ENCODE measurements at regions not wholly inside any gene's neighbourhood (a gene's known extent, or its start where the extent isn't known, plus 50 kb on each side); places are given as distances from the start of the nearest gene placed in this dataset.

DNA sequence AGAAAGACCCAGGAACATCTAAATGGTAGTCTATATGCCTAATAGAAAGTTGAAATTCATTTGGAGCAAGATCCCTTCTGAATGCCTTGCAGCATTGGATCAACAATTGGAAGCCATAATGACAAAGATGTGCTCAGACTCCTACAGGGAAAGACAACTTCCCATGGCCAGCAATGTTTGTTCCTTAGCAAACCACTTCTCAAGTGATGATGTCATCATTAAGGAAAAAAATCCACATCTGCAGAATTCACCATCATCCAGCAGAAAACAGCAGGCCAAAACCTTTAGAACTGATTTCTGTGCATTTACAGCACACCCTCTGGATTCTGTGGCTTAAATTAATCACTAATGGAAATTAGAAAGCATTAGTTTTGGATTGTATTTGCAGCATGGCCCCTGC, 82.4 kb upstream of the ZIC3 start:
- no peak for DNase-seq

DNA sequence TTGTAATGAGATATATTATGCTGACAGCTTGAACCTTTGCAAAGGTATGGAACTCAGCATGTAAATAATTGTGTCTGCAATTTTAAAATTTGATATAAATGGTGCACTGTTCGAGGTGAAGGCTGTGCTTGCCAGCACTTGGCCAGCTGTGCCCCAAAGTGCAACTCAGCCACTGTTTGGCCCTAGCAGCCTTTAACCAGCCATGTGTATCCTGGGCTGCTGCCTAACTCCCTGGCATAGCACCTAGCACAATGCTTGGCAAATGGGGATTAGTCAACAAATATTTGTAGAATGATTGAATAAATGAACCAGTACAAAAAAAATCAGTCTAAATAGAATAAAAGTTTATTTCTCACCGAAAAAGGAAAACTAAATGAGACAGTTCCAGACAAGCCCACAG, 83.8 kb upstream of the ZIC3 start:
- no peak for DNase-seq

DNA sequence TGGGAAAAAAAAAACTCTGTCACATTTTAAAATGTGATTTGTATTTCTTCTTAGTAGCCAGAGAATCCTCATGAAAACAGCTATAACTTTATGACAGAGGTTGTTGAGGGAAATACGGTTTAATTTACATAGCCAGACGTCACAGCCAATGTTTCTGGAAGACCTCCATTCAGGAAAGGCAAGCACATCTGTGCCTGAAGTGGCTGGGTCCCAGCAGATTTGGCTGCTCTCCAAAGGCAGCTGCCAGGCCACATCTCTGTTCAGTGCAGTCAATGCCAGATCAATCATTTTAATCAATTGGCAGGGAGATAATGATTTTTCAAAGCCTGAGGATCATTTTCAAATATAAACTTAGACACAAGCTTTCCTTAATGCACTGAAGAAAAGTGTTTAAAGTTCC, 86.5 kb upstream of the ZIC3 start:
- DNase-seq = no peak

DNA sequence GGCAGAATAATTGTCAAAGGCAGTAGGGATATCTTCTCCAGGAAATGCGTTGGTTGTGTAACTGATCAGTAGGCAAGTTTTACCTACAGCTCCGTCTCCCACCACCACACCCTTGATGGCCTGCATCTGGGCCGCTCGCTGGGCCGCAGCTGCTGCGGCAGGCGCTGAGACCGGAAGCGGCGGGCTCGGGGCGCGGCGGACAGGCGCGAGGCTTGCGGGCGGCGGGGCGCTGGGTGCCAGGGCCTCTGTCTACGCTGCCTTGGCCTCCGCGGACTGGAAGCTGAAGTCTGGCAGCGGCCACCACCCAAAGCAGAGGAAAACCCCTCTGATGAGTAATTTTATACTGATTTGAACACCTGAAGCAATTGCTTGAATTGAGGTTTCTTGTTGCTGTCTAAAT, 124.2 kb upstream of the ZIC3 start:
- DNase-seq = no peak

DNA sequence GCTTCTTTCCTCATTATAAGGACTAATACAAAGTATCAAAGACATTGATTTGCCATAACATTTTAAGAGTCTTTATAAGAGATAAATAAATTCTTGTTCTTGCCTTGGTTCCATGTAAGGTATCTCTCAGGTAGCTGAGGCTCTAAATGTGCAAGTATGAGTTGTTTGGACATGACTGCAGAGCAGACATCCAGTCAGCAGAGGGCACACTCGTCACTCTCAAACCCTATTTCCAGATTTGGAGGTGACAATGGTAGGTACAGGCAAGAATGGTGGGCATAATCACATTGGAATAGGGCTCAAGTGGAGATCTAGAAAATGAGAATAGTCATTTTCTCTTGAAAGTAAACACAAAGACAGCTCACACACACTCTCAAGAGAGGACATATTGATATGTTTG, 133.3 kb upstream of the ZIC3 start:
- DNase-seq = no peak

DNA sequence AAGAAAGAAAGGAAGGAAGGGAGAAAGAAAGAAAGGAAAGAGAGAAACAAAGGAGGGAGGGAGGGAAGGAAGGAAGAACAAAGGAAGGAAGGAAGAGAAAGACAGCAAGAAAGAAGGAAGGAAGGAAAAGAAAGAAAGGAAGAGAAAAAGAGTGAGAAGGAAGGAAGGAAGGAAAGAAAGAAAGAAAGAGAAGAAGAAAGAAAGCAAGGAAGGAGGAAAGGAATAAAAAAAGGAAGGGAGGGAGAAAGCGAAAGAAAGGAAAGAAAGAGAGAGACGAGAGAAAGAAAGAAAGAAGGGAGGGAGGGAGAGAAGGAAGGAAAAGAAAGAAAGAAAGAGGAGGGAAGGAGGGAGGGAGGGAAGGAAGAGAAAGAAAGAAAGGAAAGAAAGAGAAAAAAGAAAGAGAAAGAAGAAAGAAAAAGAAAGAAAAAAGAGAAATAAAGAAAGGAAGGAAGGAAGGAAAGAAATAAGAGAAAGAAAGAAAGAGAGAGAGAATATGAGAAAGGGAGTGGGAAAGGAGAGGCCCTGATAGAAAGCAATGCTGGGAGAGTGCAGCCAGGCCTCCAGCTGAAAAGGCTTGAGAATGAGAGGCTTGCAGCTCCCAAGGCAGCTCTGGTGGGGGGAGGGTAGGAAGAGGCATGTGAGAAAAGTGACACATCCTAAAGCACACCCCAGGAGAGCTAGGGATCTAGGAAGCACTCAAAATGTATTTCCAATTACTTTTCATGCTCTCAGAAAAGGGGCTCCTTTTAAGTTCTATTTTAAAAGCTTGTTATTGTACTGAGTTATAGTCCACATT, 134.0 kb upstream of the ZIC3 start:
- DNase-seq = no peak

DNA sequence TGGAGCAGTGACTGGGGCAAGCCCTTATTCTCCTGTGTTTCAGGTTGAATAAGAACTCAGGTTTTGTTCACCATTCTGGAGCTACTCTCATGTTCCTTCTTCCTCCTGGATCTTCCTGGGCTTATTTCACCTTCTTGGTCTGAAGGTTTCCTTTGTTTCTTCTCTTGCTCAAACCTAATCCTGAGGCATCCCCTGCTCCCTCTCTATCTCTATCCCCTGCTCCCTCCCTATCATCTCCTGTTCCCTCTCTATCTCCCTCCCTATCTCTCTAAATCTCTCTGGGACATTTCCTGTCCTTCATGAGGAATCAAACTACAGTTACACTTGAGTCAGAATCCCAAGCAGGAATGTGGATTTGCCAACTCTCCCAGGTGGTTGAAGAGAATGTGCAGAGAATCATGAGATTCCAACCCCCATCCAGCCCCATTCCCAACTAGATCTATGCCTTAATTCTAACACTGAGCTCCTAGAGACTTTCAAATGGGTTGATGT, 134.9 kb upstream of the ZIC3 start:
- no peak for DNase-seq

DNA sequence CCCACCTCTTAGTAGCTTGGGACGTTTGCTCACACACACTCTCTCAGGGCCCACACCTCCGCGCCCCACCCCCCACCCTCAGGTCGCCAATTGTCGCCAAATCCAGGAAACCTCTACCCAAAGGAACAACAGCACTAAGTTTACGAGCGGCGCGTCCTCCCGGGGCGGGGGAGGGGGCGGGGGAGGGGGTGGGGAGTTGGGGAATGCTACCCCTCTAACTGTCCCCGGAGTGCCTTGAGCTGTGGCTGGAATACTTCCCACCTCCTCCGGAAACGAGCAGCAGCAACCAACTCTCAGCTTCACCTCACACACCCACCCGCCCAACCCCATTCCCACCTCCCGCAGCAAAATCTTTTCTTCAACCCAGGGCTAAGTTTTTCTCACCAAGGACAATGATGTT, 135.6 kb upstream of the ZIC3 start:
- no peak for DNase-seq

DNA sequence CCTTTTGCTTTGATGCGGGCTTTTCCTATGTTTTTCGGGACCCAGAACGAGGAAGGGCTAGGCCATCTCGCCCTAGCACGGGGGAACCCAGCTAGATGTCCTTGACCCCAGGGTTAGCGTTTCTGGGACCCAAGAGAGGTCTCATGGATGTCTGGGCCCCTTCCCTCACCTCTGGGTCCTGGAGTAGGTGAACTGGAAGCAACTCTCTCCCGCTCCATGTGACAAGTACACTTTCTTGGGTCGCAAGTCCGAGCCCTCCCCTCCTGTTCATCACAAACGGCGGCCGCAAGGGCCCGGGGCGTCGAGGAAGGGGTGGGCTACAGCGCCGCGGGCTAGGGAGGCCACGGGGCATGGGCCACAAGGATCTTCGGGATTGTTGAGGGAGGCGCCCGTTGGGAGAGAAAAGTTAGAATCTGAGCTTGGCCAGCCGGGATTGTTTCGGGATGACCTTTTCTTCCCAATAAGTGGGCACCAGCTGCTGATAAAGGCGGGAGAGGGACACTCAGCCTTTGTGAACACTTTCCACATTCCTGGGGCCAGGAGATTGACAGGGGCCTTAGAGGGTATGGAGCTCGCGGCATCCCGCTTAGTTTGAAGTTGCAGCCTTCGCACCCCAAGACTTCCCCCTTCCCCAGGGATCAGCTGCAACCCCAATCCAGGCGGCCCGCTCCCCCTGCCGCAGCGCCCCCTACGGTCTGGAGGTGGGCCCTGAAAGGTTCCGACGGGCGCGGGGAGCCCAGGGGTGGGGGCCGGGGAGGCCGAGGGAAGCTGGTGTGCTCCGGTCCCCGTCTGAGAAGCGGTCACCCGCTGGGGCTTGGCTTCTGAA, 136.9 kb upstream of the ZIC3 start:
- no peak for DNase-seq

DNA sequence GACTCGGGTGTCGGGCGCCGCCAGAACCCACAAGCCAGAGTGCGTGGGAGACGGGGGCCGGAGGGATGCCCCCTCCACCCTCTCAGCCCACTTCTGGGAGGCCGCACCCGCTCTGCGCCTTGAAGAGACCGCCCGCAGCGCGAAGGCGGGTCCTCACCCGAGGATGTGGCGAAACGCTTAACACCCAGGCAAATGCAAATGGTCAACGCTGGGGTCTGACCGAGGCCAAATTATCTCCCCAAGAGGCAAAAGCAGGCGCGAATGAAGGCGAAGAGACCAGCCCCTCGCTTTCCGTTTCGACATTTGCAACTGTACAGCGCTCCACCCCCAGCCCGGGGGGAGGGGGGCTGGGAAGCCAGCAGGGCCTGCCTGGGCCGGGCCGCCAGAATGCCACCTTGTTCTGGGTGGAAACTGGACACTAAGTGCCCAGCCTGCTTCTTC, 137.7 kb upstream of the ZIC3 start:
- peak; percentile 55 for DNase-seq

DNA sequence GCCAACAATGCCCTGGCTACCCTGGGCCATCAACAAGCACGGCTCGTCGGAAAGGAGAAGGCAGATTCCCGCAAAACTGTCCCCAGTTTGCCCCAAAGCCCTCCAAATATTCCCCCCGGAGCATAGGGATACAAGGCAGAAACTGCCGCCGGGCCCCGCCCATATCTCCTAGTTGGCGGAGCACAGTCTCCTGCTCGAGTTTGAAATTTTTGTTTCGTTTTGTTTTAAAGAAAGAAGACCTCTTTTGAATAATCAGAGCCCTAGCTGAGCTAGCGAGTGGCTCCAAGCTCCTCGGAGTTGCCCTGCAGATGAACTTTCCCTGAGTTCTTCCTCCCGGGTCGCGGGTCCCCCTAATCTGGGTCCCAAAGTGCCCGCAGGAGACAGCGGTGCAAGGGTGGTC, 138.1 kb upstream of the ZIC3 start:
- DNase-seq = no peak

DNA sequence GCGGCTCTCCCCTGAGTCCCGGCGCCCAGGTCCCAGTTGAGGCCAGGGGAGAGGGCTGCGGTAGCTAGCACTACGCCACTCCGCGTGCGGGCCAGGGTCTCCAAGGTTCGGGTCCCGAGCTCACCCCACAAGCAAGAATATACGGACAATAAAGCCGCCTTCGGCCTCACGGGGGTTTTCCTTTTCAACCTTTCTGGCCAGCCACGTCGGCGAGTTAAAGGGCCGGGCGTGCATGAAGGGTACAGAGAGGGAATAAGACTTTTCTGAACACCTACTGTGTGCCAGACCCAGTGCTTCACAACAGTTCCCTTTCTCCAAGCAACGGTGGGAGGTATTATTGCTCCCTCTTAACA, 138.5 kb upstream of the ZIC3 start:
- DNase-seq = no peak

DNA sequence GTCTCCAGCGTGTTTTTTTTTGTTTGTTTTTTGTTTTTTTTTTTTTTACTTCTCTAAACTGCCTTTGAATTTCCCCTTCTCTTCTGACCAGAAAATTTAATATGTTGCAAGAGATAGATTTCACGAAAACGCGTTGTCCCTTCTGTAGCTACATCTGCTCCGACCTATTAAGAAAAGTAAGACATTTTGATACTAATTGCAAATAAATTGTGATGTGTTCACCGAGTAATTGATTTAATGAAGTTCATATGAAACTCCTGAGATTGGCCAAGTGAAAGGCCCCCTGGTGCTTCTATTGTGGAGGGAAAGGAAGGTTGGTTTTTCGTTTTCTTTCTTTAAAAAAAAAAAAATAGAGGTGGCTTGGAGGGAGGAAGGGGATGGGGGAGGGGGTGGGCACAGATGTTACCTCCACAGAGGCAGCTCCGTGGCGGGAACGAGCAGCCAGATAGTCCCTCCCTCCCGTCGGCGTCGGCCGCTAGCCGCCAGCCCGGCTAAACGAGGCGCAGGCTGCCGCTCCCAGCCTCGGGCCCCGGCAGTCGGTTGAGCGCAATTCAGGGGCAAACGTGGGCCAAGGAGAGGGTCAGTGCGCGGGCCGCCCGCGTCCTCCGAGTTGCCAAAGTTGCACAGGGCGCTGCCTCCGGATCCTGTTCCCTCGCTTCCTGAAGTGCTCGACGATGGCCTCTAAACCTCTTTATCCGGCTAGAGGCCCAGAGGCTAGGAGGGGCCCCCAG, 139.1 kb upstream of the ZIC3 start:
- DNase-seq = no peak

DNA sequence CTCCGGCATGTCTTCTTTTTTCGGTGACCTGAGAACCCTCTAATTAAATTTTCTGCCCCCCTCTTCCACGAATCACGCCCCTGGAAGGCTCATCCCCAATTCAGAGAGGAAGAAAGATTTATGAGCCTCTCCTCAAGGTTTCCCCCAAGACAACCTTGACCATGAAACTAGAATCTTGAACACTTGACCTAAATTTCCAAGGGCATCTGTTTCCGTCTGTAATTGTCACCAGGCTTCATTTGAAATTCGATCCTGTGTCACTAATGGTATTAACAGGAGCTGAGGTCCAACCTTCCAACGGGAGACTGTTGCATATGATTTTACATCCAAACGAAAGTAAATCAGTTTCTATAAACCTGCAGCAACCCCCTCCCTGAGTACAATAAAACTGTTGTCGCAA, 139.9 kb upstream of the ZIC3 start:
- DNase-seq = no peak

DNA sequence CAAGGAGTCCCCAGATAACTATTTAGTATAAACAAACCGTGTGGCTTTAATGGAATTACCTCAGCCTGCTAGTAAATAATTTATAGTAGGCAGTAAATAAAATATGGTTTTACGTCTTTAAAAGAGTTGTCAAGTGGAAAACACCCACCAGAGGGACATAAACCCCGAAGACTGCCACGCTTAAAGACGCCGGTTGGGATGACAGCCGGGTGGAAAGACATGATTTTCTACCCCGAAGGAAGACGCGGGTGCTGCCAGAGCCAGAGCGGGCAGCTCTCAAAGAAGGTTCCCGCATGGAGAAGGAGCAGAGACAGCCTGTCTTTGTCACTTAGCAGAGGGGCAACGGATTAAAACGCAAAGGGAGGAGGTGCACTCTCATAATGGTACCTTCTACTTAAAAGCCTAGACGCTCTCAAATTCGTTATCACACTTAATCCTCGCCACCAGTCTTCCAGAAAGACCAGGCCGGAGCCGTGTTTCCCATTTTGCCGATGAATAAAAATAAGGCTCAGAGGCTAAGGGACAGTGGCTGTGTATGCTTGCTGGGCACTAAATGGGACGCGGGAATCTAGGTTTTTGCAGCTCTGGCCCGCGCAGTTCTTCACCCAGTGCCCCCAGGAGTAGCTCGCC, 140.5 kb upstream of the ZIC3 start:
- DNase-seq = no peak

DNA sequence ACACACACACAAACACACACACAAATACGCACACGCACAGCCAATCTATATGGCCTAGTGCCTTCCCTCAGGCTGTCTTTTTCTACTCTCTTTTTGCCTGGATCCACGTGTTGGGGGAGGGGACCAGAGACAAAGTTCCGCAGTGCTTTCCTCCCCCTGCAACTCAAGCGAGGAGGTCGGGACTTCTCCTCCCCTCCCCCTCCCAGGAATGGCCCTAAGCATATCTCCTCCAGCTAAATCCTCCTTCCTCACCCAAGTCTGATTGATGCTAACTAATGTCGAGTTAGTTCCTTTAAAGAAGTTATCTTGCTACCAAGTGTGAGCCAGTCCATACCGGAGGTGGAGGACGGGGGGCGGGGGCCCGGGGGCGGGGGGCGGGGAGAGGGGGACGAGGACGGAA, 141.2 kb upstream of the ZIC3 start:
- DNase-seq = no peak

DNA sequence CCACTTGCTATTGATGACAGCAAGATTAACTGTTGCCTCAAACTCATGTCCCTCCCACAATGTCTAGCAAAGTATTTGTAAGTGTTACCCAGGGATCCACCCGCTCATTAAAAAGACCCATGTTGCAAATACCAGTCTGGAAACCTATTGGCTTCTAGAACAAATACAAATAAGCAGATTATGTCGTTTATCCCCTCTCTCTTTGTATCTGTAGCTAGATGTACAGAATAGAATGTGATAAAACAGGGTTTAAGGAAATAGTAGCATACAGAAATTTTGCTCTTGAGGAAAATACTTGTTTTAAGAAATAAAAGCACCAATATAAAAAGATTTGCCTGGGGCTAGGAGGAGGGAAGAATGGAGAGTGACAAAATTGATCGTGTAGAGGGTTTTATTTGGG, 142.7 kb upstream of the ZIC3 start:
- no peak for DNase-seq

DNA sequence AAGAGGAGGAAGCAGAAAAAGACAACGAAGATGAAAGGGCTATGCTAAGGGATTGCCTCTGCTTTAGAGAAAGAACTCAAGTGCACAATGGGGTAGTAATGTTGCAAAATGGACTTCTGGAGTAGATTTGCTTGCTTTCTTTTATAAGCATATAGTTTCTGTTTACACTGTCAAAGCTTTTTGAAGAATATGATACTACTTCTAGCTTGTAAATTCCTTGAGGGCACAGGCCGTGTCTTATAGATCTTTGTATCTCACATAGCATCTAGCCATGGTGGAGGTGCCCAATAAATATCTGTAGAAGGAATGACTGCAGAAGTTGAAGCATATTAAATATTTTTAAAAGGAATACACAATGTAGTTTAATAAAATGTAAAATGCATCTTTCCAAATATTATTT, 147.8 kb upstream of the ZIC3 start:
- DNase-seq = no peak

DNA sequence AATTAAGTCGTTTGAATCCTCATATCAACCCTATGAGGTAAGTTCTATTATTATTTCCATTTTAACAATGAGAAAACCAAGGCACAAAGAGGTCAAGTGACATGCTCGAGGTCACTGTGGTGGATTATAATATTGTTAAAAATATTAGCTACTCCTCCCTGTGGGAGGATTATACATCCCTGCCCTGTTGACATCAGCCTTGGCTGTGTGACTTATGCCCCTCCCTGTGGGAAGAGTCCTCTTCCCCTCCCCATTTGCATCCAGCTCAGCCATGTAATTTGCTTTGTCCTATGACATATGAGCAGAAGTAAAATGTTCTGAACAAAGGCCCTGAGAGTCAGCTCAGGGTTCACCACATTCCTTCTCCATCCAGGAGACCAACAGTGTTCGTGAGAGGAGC, 152.7 kb upstream of the ZIC3 start:
- no peak for DNase-seq

DNA sequence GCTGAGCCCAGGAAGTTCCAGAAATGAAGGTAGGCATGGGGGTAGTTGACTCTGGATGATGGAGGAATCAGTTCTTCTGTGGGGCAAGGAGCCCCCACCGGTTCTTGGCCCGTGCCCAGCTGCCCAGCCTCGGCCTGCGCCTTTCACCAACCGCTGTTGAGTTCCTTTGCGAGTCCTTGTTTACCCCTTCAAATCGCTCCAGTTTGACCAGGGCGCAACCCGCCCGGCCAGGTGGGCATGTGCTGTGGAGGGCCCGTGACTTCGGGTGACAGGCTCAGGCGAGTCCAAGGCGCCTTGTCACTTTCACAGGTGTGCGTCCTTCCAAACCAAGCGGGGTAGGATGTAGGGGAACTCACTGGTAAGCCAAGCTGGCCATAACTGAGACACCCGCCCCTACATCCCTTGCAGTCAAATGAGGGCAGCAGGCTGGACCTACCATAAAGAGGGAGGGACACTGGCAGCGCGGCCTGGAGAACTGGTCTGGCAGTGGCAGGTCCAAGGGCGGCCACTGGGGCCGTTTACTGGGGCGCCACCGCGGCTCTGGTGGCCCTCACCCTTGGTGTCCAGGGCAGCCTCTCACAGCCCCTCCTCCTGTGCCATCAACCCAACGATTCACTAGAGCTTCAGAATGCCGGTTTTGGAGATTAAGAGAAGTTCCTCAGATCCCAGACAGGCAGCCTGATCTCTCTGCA, 160.3 kb upstream of the ZIC3 start:
- DNase-seq = no peak

DNA sequence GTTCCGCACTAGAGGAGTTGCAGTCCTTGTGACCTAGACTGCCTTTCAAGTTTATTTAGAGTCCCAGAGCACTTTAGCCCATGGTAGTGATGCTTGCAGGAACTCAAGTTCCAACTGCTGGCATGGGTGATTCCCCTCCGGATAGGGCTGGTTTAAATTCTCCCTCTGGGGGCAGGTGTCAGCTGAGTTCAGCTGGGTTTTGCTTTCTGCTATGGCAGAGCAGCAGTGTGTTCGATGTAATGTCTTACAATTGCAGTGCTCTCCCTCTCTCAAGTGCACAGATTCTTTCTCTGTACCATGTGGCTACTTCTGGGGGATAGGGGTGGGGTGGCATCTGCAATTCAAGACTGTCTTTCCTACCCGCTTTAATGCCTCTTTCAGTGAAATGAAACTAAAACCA, 164.8 kb upstream of the ZIC3 start:
- DNase-seq = no peak

DNA sequence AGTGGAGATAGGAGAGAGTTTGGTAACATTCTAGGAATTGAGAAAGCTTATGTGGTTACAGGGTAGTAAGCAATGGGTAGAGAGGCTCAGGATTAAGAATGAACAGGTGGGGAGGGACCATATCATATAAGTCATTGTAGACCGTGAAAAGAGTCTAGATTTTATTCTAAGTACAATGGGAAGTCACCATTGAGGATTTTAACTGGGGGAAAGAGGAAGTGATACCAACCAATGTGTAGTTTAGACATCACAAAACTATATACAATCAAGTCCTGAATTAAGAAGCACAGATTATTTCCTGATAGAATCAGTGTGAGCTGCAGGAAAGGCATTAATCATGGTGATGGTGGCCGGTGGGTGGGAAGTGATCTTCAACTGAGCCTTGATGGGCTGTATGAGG, 178.3 kb upstream of the ZIC3 start:
- DNase-seq = no peak

All from activated effector memory CD4-positive, alpha-beta T cell treated with anti-CD3 and anti-CD28 coated beads, Interleukin-2, amount 50 U/mL, for 16 hours (primary cell).